KMS-11 (cell line): ENCODE measurements at regions not wholly inside any gene's neighbourhood (a gene's known extent, or its start where the extent isn't known, plus 50 kb on each side); places are given as distances from the start of the nearest gene placed in this dataset.
A peak's percentile ranks its signal among the peaks of the same experiment; 100 is the strongest.

Source experiments
- H2AFZ ChIP-seq: fragments of 200-600 bp; sonication (generic); 2 replicates; pipeline ENCODE4 v1.6.1; 2016; ENCODE audit warnings: antibody characterized with exemption, mixed run types, low read depth
- H3K27ac ChIP-seq: fragments of 200-600 bp; sonication (generic); 2 replicates; pipeline ENCODE4 v1.6.1; 2016; ENCODE audit warnings: mild to moderate bottlenecking, mixed run types
- H3K27me3 ChIP-seq: fragments of 200-600 bp; sonication (generic); 2 replicates; pipeline ENCODE4 v1.6.1; 2017; ENCODE audit warnings: mild to moderate bottlenecking, low read depth, mixed run types, moderate library complexity; ENCODE audit not compliant: insufficient read depth
- H3K36me3 ChIP-seq: fragments of 200-600 bp; sonication (generic); 2 replicates; pipeline ENCODE4 v1.6.1; 2017; ENCODE audit warnings: mild to moderate bottlenecking, mixed run types; ENCODE audit not compliant: insufficient read depth
- H3K4me1 ChIP-seq: fragments of 200-600 bp; sonication (generic); 2 replicates; pipeline ENCODE4 v1.6.1; 2016; ENCODE audit warnings: mild to moderate bottlenecking, low read depth, mixed run types; ENCODE audit not compliant: poor library complexity, severe bottlenecking
- H3K4me2 ChIP-seq: fragments of 200-600 bp; sonication (generic); 2 replicates; pipeline ENCODE4 v1.7.0; 2016; ENCODE audit warnings: mild to moderate bottlenecking, mixed run types
- H3K4me3 ChIP-seq: fragments of 200-600 bp; sonication (generic); IDR thresholded peaks from 2 replicates; pipeline ENCODE4 v1.6.1; 2017; ENCODE audit warnings: low read depth, low read length, mixed read lengths; ENCODE audit not compliant: insufficient read depth
- H3K79me2 ChIP-seq: fragments of 200-600 bp; sonication (generic); 2 replicates; pipeline ENCODE4 v1.6.1; 2016; ENCODE audit warnings: low read depth, mixed run types; ENCODE audit not compliant: insufficient read depth
- H3K9ac ChIP-seq: fragments of 200-600 bp; sonication (generic); 2 replicates; pipeline ENCODE4 v1.6.1; 2016; ENCODE audit warnings: mild to moderate bottlenecking, mixed run types
- H4K20me1 ChIP-seq: fragments of 200-600 bp; sonication (generic); 2 replicates; pipeline ENCODE4 v1.6.1; 2016; ENCODE audit warnings: mild to moderate bottlenecking, mixed run types; ENCODE audit not compliant: insufficient read depth
- TF ChIP-seq, protein P1 (sequence below): fragments of 200-600 bp; sonication (generic); conservative IDR thresholded peaks from 2 replicates; pipeline ENCODE4 v1.6.1; 2017; ENCODE audit warnings: low read depth, mild to moderate bottlenecking, antibody characterized with exemption, low read length, moderate library complexity, mixed read lengths

DNA sequence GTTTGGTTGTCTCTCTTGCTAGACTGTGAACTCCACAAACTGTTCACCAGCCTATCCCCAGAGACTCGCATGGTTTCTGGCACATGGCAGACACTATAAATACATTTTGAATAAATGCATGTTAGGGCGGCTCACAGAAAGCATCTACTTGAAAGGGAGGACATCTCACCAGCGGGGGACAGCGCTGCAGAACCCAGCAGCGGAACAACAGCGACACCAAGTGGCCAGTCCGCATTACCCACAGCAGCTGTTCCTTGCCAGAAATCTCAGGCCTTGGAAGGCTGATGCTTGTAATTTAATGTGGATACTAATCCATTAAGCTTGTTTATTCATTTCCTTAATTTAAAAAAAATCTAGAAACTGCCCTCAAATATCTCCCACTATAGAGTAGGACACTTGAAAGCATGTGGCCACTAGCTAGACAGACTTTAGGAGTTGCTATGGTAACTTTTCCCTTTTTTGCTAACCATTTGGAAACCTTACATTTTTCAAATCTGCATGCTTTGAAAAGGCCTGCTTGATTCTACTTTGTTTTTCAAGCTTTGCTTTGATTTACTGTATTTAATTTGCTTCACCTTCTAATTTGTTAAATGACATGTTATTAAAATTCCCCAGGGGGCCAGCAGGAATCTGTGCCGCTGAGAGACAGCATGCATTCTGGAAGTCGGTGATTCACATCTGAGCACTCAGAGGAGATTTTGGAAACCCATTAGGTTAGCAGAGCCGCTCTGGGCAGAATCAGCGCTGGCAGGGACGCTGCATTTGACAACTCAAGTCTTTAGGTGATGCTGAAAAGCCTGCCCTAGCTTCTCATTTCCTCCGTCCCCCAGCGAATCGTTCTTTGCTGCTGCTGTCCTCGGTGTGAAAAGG is 63.5 kb upstream of the SSX2IP start:
- Histone ChIP-seq H3K4me2 (no peak overlapping the region), H3K27me3 (no peaks in the 10 kb centered on the region), H4K20me1 (no peaks in the 10 kb centered on the region), H3K79me2 (no peaks in the 10 kb centered on the region), H3K36me3 (no peaks in the 10 kb centered on the region), H3K9ac (no peak overlapping the region), H2AFZ (no peak overlapping the region), H3K27ac (no peak overlapping the region), H3K4me1 (peaks cover 3% of the 10 kb centered on the region), H3K4me3 (no peak overlapping the region)
- TF ChIP-seq, protein P1, sequence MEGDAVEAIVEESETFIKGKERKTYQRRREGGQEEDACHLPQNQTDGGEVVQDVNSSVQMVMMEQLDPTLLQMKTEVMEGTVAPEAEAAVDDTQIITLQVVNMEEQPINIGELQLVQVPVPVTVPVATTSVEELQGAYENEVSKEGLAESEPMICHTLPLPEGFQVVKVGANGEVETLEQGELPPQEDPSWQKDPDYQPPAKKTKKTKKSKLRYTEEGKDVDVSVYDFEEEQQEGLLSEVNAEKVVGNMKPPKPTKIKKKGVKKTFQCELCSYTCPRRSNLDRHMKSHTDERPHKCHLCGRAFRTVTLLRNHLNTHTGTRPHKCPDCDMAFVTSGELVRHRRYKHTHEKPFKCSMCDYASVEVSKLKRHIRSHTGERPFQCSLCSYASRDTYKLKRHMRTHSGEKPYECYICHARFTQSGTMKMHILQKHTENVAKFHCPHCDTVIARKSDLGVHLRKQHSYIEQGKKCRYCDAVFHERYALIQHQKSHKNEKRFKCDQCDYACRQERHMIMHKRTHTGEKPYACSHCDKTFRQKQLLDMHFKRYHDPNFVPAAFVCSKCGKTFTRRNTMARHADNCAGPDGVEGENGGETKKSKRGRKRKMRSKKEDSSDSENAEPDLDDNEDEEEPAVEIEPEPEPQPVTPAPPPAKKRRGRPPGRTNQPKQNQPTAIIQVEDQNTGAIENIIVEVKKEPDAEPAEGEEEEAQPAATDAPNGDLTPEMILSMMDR, result peak; percentile 93

DNA sequence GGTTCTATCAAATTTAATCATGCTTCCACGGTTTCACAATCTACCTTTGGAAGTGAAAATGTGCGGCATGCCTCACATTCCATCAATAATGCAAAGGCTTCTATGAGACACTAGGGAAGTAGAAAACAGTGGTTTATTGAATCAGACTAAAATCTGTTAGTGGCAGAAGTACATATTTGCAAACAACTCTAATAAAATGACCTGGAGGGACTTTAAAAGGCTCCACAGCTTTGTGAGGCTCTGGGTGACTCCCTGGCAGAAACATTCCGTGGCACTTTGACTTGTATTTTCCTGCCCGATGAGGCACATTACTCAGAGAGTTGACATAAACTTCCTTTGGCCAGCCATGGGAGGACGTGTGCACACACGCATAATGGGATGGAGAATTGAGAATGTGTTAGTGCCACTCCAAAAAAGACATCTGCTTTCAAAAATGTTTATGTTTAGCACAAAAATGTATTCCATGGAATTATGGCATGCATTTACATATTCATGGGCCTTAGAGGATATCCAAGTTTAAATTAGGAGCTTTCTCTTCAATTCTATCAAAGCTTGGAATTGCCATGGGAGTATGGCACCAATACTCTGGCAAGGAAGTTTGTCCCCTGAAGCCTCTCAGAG is 60.0 kb upstream of the SSX2IP start:
- no peak overlapping the region for H3K27ac ChIP-seq
- no peak overlapping the region for H3K4me2 ChIP-seq

GRCh38 chr1:84749427-84749826 is 59.2 kb upstream of the SSX2IP start:
- Histone ChIP-seq H2AFZ (no peak overlapping the region), H3K27ac (no peak overlapping the region), H3K27me3 (no peaks in the 10 kb centered on the region), H3K79me2 (no peaks in the 10 kb centered on the region), H3K4me3 (no peak overlapping the region), H4K20me1 (no peaks in the 10 kb centered on the region), H3K36me3 (no peaks in the 10 kb centered on the region), H3K4me1 (peaks cover 3% of the 10 kb centered on the region), H3K4me2 (no peak overlapping the region), H3K9ac (no peak overlapping the region)
- TF ChIP-seq, protein P1, result no peak

More for the DNA sequence above, 60.0 kb upstream of the SSX2IP start:
- no peaks in the 10 kb centered on the region for H3K36me3 ChIP-seq
- no peak overlapping the region for H3K4me3 ChIP-seq
- no peak overlapping the region for H2AFZ ChIP-seq
- H3K4me1 ChIP-seq, result peaks cover 3% of the 10 kb centered on the region
- no peak overlapping the region for H3K9ac ChIP-seq
- no peaks in the 10 kb centered on the region for H3K27me3 ChIP-seq
- no peaks in the 10 kb centered on the region for H4K20me1 ChIP-seq
- TF ChIP-seq, protein P1, result no peak
- H3K79me2 ChIP-seq, result no peaks in the 10 kb centered on the region

DNA sequence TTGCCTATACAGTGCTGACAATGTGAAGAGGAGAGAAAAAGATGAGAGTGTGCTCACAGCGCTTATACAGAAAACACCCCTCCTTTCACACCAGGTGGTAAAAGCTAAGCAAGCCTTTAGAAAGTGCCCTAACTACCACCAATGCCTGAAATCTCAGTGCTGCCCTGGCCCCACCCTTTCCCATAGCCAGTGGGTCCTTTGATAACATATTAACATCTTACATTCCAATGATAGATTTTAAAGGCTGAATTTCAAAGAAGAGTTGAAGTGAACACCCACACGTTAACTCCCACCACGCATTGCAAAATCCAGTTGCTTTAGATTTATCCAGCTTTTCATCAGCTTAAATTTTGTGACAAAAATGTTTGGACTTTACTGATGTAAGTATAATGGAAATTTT is 58.1 kb upstream of the SSX2IP start:
- no peak overlapping the region for H3K4me2 ChIP-seq
- H3K79me2 ChIP-seq, result no peaks in the 10 kb centered on the region
- no peak overlapping the region for H3K9ac ChIP-seq
- H3K27ac ChIP-seq, result no peak overlapping the region
- H3K4me3 ChIP-seq, result no peak overlapping the region
- no peaks in the 10 kb centered on the region for H4K20me1 ChIP-seq
- H3K27me3 ChIP-seq, result no peaks in the 10 kb centered on the region
- TF ChIP-seq, protein P1, result no peak
- H3K4me1 ChIP-seq, result peaks cover 2% of the 10 kb centered on the region
- no peak overlapping the region for H2AFZ ChIP-seq
- H3K36me3 ChIP-seq, result no peaks in the 10 kb centered on the region
